Testis (tissue), 2 donors: ENCODE measurements at regions not wholly inside any gene's neighbourhood (a gene's known extent, or its start where the extent isn't known, plus 50 kb on each side); places are given as distances from the start of the nearest gene placed in this dataset.

Experiments
- DNase-seq: peaks from one replicate; pipeline ENCODE4 v3.0.0-alpha.2; 2019
- H3K27ac ChIP-seq, 2 donors: fragments of 200-600 bp; sonication (generic); one replicate each; pipeline ENCODE4 v1.5.1; 2019
- H3K27me3 ChIP-seq: fragments of 200-600 bp; sonication (generic); one replicate; pipeline ENCODE4 v1.5.1; 2019
- H3K36me3 ChIP-seq: fragments of 200-600 bp; sonication (generic); one replicate; pipeline ENCODE4 v1.5.1; 2017; ENCODE audit warnings: low read depth; ENCODE audit errors: missing control alignments
- H3K4me1 ChIP-seq: fragments of 200-600 bp; sonication (generic); one replicate; pipeline ENCODE4 v1.5.1; 2019
- H3K4me3 ChIP-seq, 2 donors: fragments of 200-600 bp; sonication (generic); one replicate each; pipeline ENCODE4 v1.5.1; 2017 to 2019
- H3K9me3 ChIP-seq: fragments of 200-600 bp; sonication (generic); one replicate; pipeline ENCODE4 v1.5.1; 2017
- CTCF ChIP-seq, 3 experiments: fragments of 450-650 bp in 2 of 3; fragments of 200-600 bp in 1 of 3; sonication (generic) in 1 of 3; IDR thresholded peaks; one replicate each; pipeline ENCODE4 v1.5.1; 2016 to 2019; ENCODE audit warnings: antibody characterized with exemption in 3 of 3, mild to moderate bottlenecking in 2 of 3, moderate library complexity in 1 of 3
- POLR2A ChIP-seq: fragments of 450-650 bp; IDR thresholded peaks from one replicate; pipeline ENCODE4 v1.6.1; 2017; ENCODE audit warnings: antibody characterized with exemption, mild to moderate bottlenecking, moderate library complexity
- WGBS, 2 donors: methylation state at CpG; one replicate each; pipeline ENCODE4 v1.1.5; 2018; 5-methylcytosine and 5-hydroxymethylcytosine counted together
- intact Hi-C: fragments of 100-400 bp; cut with DNase I; formaldehyde crosslinking; loops from one replicate; pipeline ENCODE4 v1.15.1; 2023; ENCODE audit warnings: low total_unique reads

- Histone ChIP-seq H3K36me3 (no peaks in the 10 kb centered on the region), H3K27me3 (no peaks in the 10 kb centered on the region), H3K27ac (no peak overlapping the region), H3K4me3 (no peak overlapping the region), H3K4me1 (no peaks in the 10 kb centered on the region), H3K9me3 (no peaks in the 10 kb centered on the region)
- no peak for TF ChIP-seq POLR2A
- TF ChIP-seq CTCF (IDR thresholded peaks at IDR 0.05), result no peak
- DNase-seq, result no peak
- intact Hi-C loops, result no loop called here
- 83 to 88% methylated on average over 6 of the region's 6 CpGs for WGBS, 2 donors
Observed at GRCh38 chr2:120448436-120448835, 102.5 kb downstream of the INHBB start.

DNA sequence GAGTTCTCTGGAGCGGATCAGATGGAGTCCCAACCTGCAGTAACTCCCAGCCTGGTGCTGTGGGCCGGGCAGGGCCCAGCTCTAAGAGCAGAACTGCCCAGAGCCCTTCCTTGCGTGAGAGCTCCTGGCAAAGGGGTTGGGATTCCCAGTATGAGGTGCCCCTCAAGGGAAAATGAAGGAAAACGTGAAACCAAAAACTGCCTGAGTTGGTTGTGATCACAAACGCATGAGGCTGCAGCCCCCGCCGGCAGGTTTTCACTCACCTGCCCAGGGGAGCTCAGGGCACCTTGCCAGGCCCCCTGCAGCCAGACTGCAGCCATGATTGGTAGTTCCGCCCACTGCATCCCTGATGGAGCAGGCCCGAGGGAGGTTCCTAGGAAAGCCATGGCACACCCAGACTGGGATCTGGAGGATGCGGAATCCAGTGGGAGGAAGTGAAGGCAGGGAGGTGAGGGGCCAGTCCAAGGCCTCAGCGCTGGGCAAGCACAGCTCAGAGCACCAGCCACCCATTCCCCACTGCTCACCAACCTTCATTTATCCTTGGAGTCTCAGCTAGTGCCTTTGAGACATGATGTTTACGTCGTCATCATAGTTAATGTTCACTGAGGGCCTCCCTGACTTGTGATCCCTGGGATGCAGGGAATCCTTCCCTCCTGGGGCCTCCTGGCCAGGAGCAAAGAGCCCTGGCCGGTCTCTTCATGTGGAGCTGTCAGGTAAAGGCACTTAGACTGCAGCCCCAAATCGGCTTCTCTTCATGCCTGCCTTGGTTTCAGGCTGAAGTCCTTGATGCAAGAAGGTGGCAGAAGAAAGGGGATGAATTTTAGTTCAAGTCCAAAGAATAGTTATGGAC lies 103.2 kb downstream of the INHBB start:
- Histone ChIP-seq H3K4me3 (no peak overlapping the region), H3K4me1 (no peaks in the 10 kb centered on the region), H3K27ac (no peak overlapping the region), H3K27me3 (no peaks in the 10 kb centered on the region), H3K9me3 (no peaks in the 10 kb centered on the region), H3K36me3 (no peaks in the 10 kb centered on the region)
- intact Hi-C loops, result no loop called here
- TF ChIP-seq POLR2A (no peak), CTCF (IDR thresholded peaks at IDR 0.05) (no peak)
- no peak for DNase-seq
- 88 to 90% methylated on average over 15 of the region's 15 CpGs for WGBS, 2 donors

DNA sequence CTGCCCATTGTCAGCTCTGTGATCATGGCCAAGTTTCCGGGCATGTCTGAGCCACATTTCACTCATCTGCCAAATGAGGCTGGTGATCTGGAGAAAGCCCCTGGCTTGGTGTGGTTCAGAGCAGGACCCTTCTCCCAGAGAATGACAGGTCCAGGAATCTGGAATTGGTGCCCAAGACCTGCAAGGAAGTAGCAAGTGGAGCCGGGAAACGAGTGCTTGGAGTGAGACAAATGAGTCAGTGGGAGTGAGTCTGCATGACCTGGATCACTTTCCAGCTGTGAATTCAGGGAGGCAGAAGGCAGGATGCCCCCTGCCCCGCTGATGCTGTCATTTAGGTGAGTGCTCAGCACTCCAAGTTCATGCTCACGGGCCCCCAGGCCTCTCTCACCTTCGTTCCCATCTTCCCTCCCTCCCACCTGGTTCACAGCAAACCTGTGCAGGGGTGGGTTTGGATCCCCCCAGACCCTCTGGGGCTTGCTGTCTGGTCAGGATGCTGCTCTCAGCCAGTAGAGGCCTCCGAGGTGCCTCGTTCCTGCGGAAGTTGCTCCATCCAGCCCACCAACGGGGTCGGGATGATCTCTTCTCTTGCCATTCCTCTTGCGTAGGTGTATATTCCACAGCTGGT lies 104.4 kb downstream of the INHBB start:
- H3K4me1 ChIP-seq, result no peaks in the 10 kb centered on the region
- WGBS, 2 donors, result 90 to 91% methylated on average over 12 of the region's 12 CpGs
- H3K36me3 ChIP-seq, result no peaks in the 10 kb centered on the region
- no peak overlapping the region for H3K27ac ChIP-seq
- no peaks in the 10 kb centered on the region for H3K9me3 ChIP-seq
- intact Hi-C loops, result no loop called here
- H3K4me3 ChIP-seq, result no peak overlapping the region
- DNase-seq, result no peak
- TF ChIP-seq POLR2A, result no peak
- TF ChIP-seq CTCF (IDR thresholded peaks at IDR 0.05), result no peak
- no peaks in the 10 kb centered on the region for H3K27me3 ChIP-seq

DNA sequence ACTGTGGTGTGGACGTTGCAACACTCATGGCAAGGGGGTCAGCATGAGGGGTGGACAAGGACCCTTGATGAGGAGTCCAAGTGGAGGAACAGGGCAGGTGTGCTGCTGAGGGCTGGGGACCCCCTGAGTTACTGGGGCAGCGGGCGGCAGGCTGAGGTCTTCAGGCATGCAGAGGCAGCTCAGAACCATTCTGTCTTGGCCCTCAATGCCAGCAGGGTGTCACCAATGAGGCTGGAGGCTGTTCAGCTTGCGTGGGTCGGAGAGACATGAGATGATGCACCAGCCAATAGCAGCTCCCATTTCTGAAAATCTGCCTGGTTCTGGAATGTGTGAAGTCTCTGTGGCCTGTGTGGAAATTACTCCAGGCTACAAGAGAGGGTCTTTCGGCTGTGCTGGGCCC lies 105.4 kb downstream of the INHBB start:
- Histone ChIP-seq H3K4me3 (no peak overlapping the region), H3K4me1 (no peaks in the 10 kb centered on the region), H3K27ac (no peak overlapping the region), H3K36me3 (no peaks in the 10 kb centered on the region), H3K27me3 (no peaks in the 10 kb centered on the region), H3K9me3 (no peaks in the 10 kb centered on the region)
- no peak for DNase-seq
- intact Hi-C loops, result no loop called here
- WGBS, 2 donors, result 95 to 97% methylated on average over 4 to 6 of the region's 6 CpGs
- TF ChIP-seq CTCF (IDR thresholded peaks at IDR 0.05) (no peak), POLR2A (no peak)
